ENCODE measurements at regions not wholly inside any gene's neighbourhood (a gene's known extent, or its start where the extent isn't known, plus 50 kb on each side); places are given as distances from the start of the nearest gene placed in this dataset.

DNA sequence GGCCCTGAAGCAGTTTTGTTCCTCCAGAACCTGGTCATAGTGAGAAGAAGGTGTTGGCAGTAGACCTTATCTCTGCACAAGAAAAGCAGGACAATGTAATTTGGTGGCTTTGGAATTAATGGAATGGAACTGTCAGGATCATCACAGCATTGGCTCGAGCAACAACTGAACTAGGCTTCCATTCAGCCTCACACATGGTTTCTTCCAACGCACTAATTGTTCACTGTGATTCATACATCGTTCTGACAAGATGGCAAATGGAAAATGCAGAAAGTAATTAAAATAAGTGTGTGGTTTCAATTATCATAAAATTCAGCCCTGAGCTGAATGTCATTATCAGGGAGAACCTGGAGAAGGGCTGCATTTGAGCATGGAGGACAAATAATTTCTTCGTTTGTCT, 80.6 kb downstream of the MFSD1 start:
- TF ChIP-seq, protein P1, sequence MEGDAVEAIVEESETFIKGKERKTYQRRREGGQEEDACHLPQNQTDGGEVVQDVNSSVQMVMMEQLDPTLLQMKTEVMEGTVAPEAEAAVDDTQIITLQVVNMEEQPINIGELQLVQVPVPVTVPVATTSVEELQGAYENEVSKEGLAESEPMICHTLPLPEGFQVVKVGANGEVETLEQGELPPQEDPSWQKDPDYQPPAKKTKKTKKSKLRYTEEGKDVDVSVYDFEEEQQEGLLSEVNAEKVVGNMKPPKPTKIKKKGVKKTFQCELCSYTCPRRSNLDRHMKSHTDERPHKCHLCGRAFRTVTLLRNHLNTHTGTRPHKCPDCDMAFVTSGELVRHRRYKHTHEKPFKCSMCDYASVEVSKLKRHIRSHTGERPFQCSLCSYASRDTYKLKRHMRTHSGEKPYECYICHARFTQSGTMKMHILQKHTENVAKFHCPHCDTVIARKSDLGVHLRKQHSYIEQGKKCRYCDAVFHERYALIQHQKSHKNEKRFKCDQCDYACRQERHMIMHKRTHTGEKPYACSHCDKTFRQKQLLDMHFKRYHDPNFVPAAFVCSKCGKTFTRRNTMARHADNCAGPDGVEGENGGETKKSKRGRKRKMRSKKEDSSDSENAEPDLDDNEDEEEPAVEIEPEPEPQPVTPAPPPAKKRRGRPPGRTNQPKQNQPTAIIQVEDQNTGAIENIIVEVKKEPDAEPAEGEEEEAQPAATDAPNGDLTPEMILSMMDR (IDR thresholded peaks at IDR 0.05) = no peak
- TF ChIP-seq POLR2A (IDR thresholded peaks at IDR 0.05) = no peak

Measured in adrenal gland (tissue), 5 donors.